Neural cell (in vitro differentiated cells): ENCODE measurements at regions not wholly inside any gene's neighbourhood (a gene's known extent, or its start where the extent isn't known, plus 50 kb on each side); places are given as distances from the start of the nearest gene placed in this dataset.

Experiments
- CTCF ChIP-seq: fragments of 450-650 bp; IDR thresholded peaks from 2 replicates; pipeline ENCODE4 v1.5.1; 2014; ENCODE audit warnings: antibody characterized with exemption, mild to moderate bottlenecking, moderate library complexity; ENCODE audit not compliant: poor library complexity, severe bottlenecking
- RAD21 ChIP-seq: fragments of 450-650 bp; conservative IDR thresholded peaks from 2 replicates; pipeline ENCODE4 v1.6.1; 2014; ENCODE audit warnings: antibody characterized with exemption, mild to moderate bottlenecking, moderate library complexity

GRCh38 chr5:124669300-124669648 is 77.2 kb downstream of the ZNF608 start:
- TF ChIP-seq CTCF (no peak), RAD21 (no peak)
